Nephron progenitor cell (in vitro differentiated cells): ENCODE measurements at regions not wholly inside any gene's neighbourhood (a gene's known extent, or its start where the extent isn't known, plus 50 kb on each side); places are given as distances from the start of the nearest gene placed in this dataset.
"Not testable (repeated sequence)": the region's sequence is repeated elsewhere in the genome, so short reads cannot be mapped to it uniquely, and the experiment has no call there.

Experiments used
- DNase-seq: peaks from one replicate; pipeline ENCODE4 v3.0.0; 2021
- H3K27ac Mint-ChIP-seq: 2 replicates; pipeline ENCODE4 v1.8.0; 2021; ENCODE audit warnings: mild to moderate bottlenecking, moderate library complexity, mixed read lengths
- H3K27me3 Mint-ChIP-seq: 2 replicates; pipeline ENCODE4 v1.8.0; 2021; ENCODE audit warnings: mild to moderate bottlenecking, low read depth, mixed read lengths; ENCODE audit not compliant: poor library complexity
- H3K36me3 Mint-ChIP-seq: 2 replicates; pipeline ENCODE4 v1.8.0; 2021; ENCODE audit warnings: low read depth, mixed read lengths
- H3K4me1 Mint-ChIP-seq: 2 replicates; pipeline ENCODE4 v1.8.0; 2021; ENCODE audit warnings: mixed read lengths
- H3K4me3 Mint-ChIP-seq: 2 replicates; pipeline ENCODE4 v1.8.0; 2021; ENCODE audit warnings: mild to moderate bottlenecking, moderate library complexity, mixed read lengths
- H3K9me3 Mint-ChIP-seq: 2 replicates; pipeline ENCODE4 v1.8.0; 2021; ENCODE audit warnings: mild to moderate bottlenecking, moderate library complexity, mixed read lengths
- CTCF ChIP-seq: fragments of 200-600 bp; sonication (generic); IDR thresholded peaks from 2 replicates; pipeline ENCODE4 v1.5.0; 2021; ENCODE audit warnings: antibody characterized with exemption

GRCh38 chr6:16897669-16898068, 136.4 kb upstream of the ATXN1 start:
- no peaks in the 10 kb centered on the region for H3K36me3 Mint-ChIP-seq
- H3K27me3 Mint-ChIP-seq, result peaks cover 3% of the 10 kb centered on the region
- no peaks in the 10 kb centered on the region for H3K4me1 Mint-ChIP-seq
- no peak for TF ChIP-seq CTCF
- H3K9me3 Mint-ChIP-seq, result peaks cover 19% of the 10 kb centered on the region
- H3K4me3 Mint-ChIP-seq, result no peak overlapping the region
- no peak overlapping the region for H3K27ac Mint-ChIP-seq
- no peak for DNase-seq

- Mint-ChIP-seq H3K27me3 (peaks cover 7% of the 10 kb centered on the region), H3K4me1 (no peaks in the 10 kb centered on the region), H3K36me3 (no peaks in the 10 kb centered on the region), H3K27ac (no peak overlapping the region), H3K4me3 (no peak overlapping the region), H3K9me3 (peaks cover 19% of the 10 kb centered on the region)
- no peak for TF ChIP-seq CTCF
- no peak for DNase-seq
Observed at GRCh38 chr6:16894301-16894700, 133.0 kb upstream of the ATXN1 start.

- H3K4me3 Mint-ChIP-seq, H3K4me1 Mint-ChIP-seq, DNase-seq, H3K36me3 Mint-ChIP-seq: not testable (repeated sequence)
- H3K27ac Mint-ChIP-seq, result peak overlapping the region; percentile 88
- H3K9me3 Mint-ChIP-seq, result peaks cover 35% of the 10 kb centered on the region
- peaks cover 11% of the 10 kb centered on the region for H3K27me3 Mint-ChIP-seq
Observed at GRCh38 chr6:16891110-16891509, 129.8 kb upstream of the ATXN1 start.

GRCh38 chr6:16885411-16886160, 124.3 kb upstream of the ATXN1 start:
- DNase-seq, result no peak
- H3K36me3 Mint-ChIP-seq, result no peaks in the 10 kb centered on the region
- no peak overlapping the region for H3K4me3 Mint-ChIP-seq
- peaks cover 8% of the 10 kb centered on the region for H3K27me3 Mint-ChIP-seq
- no peaks in the 10 kb centered on the region for H3K4me1 Mint-ChIP-seq
- H3K27ac Mint-ChIP-seq, result no peak overlapping the region
- H3K9me3 Mint-ChIP-seq, result peaks cover 19% of the 10 kb centered on the region
- no peak for TF ChIP-seq CTCF

GRCh38 chr6:16884526-16884925, 123.3 kb upstream of the ATXN1 start:
- Mint-ChIP-seq H3K36me3 (no peaks in the 10 kb centered on the region), H3K27ac (no peak overlapping the region), H3K4me3 (no peak overlapping the region), H3K9me3 (peaks cover 25% of the 10 kb centered on the region), H3K4me1 (no peaks in the 10 kb centered on the region), H3K27me3 (peaks cover 8% of the 10 kb centered on the region)
- no peak for TF ChIP-seq CTCF
- no peak for DNase-seq

GRCh38 chr6:16883414-16883813, 122.2 kb upstream of the ATXN1 start:
- DNase-seq, result no peak
- Mint-ChIP-seq H3K27me3 (peaks cover 5% of the 10 kb centered on the region), H3K9me3 (peaks cover 25% of the 10 kb centered on the region), H3K4me1 (no peaks in the 10 kb centered on the region), H3K4me3 (no peak overlapping the region), H3K36me3 (no peaks in the 10 kb centered on the region), H3K27ac (no peak overlapping the region)
- no peak for TF ChIP-seq CTCF
